B cell (primary cell): ENCODE measurements at regions not wholly inside any gene's neighbourhood (a gene's known extent, or its start where the extent isn't known, plus 50 kb on each side); places are given as distances from the start of the nearest gene placed in this dataset.

Source experiments
- ATAC-seq: fragments of 200-7000 bp; cut with Tn5 transposase; one replicate; pipeline ENCODE4 v1.10.0; 2021; ENCODE audit warnings: low read depth, mild to moderate bottlenecking, moderate number of reproducible peaks, moderate library complexity
- CTCF ChIA-PET: fragments of 350-600 bp; sonication (Branson Sonifier 250); formaldehyde crosslinking; loops from one replicate; lab custom pipeline; 2021; ENCODE audit warnings: antibody characterized with exemption, inconsistent platforms; lab: Charles Lee
- POLR2A ChIA-PET: fragments of 350-600 bp; sonication (Branson Sonifier 250); formaldehyde crosslinking; loops from one replicate; lab custom pipeline; 2021; ENCODE audit warnings: antibody characterized with exemption; lab: Charles Lee
- DNase-seq: peaks from one replicate; pipeline ENCODE4 v3.0.0; 2013
- H2AFZ ChIP-seq: 2 replicates; pipeline ENCODE4 v1.6.1; 2012; ENCODE audit warnings: mild to moderate bottlenecking, low read depth, low read length; ENCODE audit not compliant: insufficient read depth, poor library complexity, severe bottlenecking
- H3K27ac ChIP-seq, 2 donors: 1 replicate in 1 of 2; 2 replicates in 1 of 2; pipeline ENCODE4 v1.5.1; 2012 to 2013; ENCODE audit warnings: low read length in 2 of 2, mild to moderate bottlenecking in 2 of 2, moderate library complexity in 1 of 2
- H3K27me3 ChIP-seq, 4 experiments: fragments of 200-600 bp in 1 of 4; sonication (generic) in 1 of 4; replicated peaks in 1 of 4; 1 replicate in 2 of 4; 2 replicates in 2 of 4; pipeline versions ENCODE4 v1.6.1 to v1.7.0; 2013 to 2016; ENCODE audit warnings: low read length in 3 of 4, mild to moderate bottlenecking in 2 of 4, mixed read lengths in 1 of 4, moderate library complexity in 1 of 4; ENCODE audit not compliant: insufficient read depth in 4 of 4, control insufficient read depth in 3 of 4; ENCODE audit errors: control extremely low read depth in 1 of 4
- H3K36me3 ChIP-seq, 2 experiments: replicated peaks in 1 of 2; 1 replicate in 1 of 2; 2 replicates in 1 of 2; pipeline versions ENCODE4 v1.6.1 to v1.7.1; 2013; ENCODE audit warnings: low read length in 1 of 2; ENCODE audit not compliant: insufficient read depth in 2 of 2, control insufficient read depth in 1 of 2; ENCODE audit errors: control extremely low read depth in 1 of 2, extremely low read depth in 1 of 2
- H3K4me1 ChIP-seq, 2 donors: fragments of 200-600 bp in 1 of 2; sonication (generic) in 1 of 2; 1 replicate in 1 of 2; 2 replicates in 1 of 2; pipeline versions ENCODE4 v1.5.1 to v1.6.1; 2013 to 2017; ENCODE audit warnings: low read length in 2 of 2; ENCODE audit not compliant: control insufficient read depth in 2 of 2, insufficient read depth in 2 of 2
- H3K4me2 ChIP-seq: replicated peaks from 2 replicates; pipeline ENCODE3; 2012; ENCODE audit warnings: mild to moderate bottlenecking, low read depth, low read length; ENCODE audit not compliant: poor library complexity, severe bottlenecking
- H3K4me3 ChIP-seq, 5 experiments: fragments of 200-600 bp in 1 of 5; sonication (generic) in 1 of 5; 1 replicate in 3 of 5; 2 replicates in 2 of 5; pipeline versions ENCODE4 v1.5.1 to v1.7.0; 2011 to 2016; ENCODE audit warnings: low read length in 4 of 5, mild to moderate bottlenecking in 4 of 5, low read depth in 2 of 5, control low read depth in 1 of 5, moderate library complexity in 1 of 5; ENCODE audit not compliant: insufficient read depth in 1 of 5; ENCODE audit errors: control extremely low read depth in 1 of 5, extremely low read depth in 1 of 5
- H3K79me2 ChIP-seq: fragments of 200-600 bp; sonication (generic); one replicate; pipeline ENCODE4 v1.6.0; 2016; ENCODE audit warnings: low read length; ENCODE audit not compliant: control insufficient read depth, insufficient read depth
- H3K9ac ChIP-seq: fragments of 200-600 bp; sonication (generic); 2 replicates; pipeline ENCODE4 v1.6.1; 2017; ENCODE audit warnings: mild to moderate bottlenecking, low read length, moderate library complexity
- H3K9me3 ChIP-seq, 3 donors: one replicate each; pipeline versions ENCODE4 v1.6.1 to v1.7.1; 2013; ENCODE audit warnings: low read length in 2 of 3; ENCODE audit not compliant: control insufficient read depth in 2 of 3, insufficient read depth in 1 of 3; ENCODE audit errors: control extremely low read depth in 1 of 3
- H4K20me1 ChIP-seq: 2 replicates; pipeline ENCODE4 v1.6.0; 2012; ENCODE audit warnings: mild to moderate bottlenecking, low read length; ENCODE audit not compliant: insufficient read depth, control insufficient read depth, poor library complexity, severe bottlenecking
- H3K27ac Mint-ChIP-seq: one replicate; pipeline ENCODE4 v1.8.0; 2021; ENCODE audit warnings: mixed read lengths
- H3K27me3 Mint-ChIP-seq: one replicate; pipeline ENCODE4 v1.8.0; 2021; ENCODE audit warnings: mixed read lengths
- H3K4me1 Mint-ChIP-seq: one replicate; pipeline ENCODE4 v1.8.0; 2021; ENCODE audit warnings: mixed read lengths
- H3K4me3 Mint-ChIP-seq: one replicate; pipeline ENCODE4 v1.8.0; 2021; ENCODE audit warnings: mixed read lengths
- H3K9me3 Mint-ChIP-seq: one replicate; pipeline ENCODE4 v1.8.0; 2022; ENCODE audit warnings: mixed read lengths; ENCODE audit not compliant: insufficient read depth
- EZH2 ChIP-seq: IDR thresholded peaks from 2 replicates; pipeline ENCODE4 v1.6.1; 2012; ENCODE audit warnings: borderline replicate concordance, low read depth, mild to moderate bottlenecking, moderate library complexity, low read length; ENCODE audit not compliant: insufficient read depth, poor library complexity, severe bottlenecking
- WGBS: methylation state at CpG from one replicate; pipeline ENCODE4 v1.1.5; 2013; ENCODE audit warnings: missing lambda C conversion rate; ENCODE audit not compliant: insufficient coverage; 5-methylcytosine and 5-hydroxymethylcytosine counted together
- intact Hi-C: fragments of 100-400 bp; cut with micrococcal nuclease; formaldehyde crosslinking; loops from one replicate; pipeline ENCODE4 v1.10.0; 2022
- TF ChIP-seq, protein P1 (sequence below): fragments of 200-600 bp; IDR thresholded peaks from one replicate; pipeline ENCODE4 v1.8.0; 2022; ENCODE audit warnings: antibody characterized with exemption, mild to moderate bottlenecking

DNA sequence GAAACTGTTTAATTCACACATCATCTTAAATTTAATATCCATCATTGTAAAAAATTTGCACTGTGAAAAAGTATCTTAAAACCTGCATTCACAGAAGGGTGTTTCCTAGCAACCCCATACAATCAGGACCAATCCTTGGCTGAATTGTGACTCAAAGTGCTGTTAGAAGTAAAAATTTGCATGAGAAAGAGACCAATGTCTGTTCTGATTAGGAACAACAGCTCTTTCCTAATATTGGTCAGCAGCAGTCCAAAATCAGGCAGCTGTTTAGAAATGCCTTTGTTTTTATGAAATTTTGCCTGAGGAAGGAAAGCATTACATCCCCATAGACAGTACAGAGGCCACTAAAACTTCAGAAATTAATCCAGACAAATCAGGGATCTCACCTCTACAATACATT, 987.0 kb downstream of the HACE1 start:
- H4K20me1 ChIP-seq = no peaks in the 10 kb centered on the region
- no peak overlapping the region for H3K27ac ChIP-seq
- no peak for TF ChIP-seq EZH2
- TF ChIP-seq, protein P1, sequence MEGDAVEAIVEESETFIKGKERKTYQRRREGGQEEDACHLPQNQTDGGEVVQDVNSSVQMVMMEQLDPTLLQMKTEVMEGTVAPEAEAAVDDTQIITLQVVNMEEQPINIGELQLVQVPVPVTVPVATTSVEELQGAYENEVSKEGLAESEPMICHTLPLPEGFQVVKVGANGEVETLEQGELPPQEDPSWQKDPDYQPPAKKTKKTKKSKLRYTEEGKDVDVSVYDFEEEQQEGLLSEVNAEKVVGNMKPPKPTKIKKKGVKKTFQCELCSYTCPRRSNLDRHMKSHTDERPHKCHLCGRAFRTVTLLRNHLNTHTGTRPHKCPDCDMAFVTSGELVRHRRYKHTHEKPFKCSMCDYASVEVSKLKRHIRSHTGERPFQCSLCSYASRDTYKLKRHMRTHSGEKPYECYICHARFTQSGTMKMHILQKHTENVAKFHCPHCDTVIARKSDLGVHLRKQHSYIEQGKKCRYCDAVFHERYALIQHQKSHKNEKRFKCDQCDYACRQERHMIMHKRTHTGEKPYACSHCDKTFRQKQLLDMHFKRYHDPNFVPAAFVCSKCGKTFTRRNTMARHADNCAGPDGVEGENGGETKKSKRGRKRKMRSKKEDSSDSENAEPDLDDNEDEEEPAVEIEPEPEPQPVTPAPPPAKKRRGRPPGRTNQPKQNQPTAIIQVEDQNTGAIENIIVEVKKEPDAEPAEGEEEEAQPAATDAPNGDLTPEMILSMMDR = no peak
- Mint-ChIP-seq H3K4me3 (no peak overlapping the region), H3K27ac (no peak overlapping the region), H3K27me3 (no peaks in the 10 kb centered on the region), H3K4me1 (no peaks in the 10 kb centered on the region), H3K9me3 (peaks cover 6% of the 10 kb centered on the region)
- no peaks in the 10 kb centered on the region for H3K27me3 ChIP-seq
- no peaks in the 10 kb centered on the region for H3K79me2 ChIP-seq
- no peaks in the 10 kb centered on the region for H3K9me3 ChIP-seq
- ATAC-seq (no peak), DNase-seq (no peak)
- CTCF ChIA-PET = no interaction called here
- no peak overlapping the region for H3K9ac ChIP-seq
- H3K4me3 ChIP-seq = no peak overlapping the region
- no peaks in the 10 kb centered on the region for H3K4me1 ChIP-seq
- H3K4me2 ChIP-seq = no peak overlapping the region
- no peaks in the 10 kb centered on the region for H3K36me3 ChIP-seq
- POLR2A ChIA-PET = no interaction called here
- H2AFZ ChIP-seq = no peak overlapping the region
- intact Hi-C loops = no loop called here

- no peak overlapping the region for H3K4me2 ChIP-seq
- no peak overlapping the region for H3K4me3 ChIP-seq
- H3K9me3 ChIP-seq = no peaks in the 10 kb centered on the region
- Mint-ChIP-seq H3K9me3 (peaks cover 5% of the 10 kb centered on the region), H3K4me1 (no peaks in the 10 kb centered on the region), H3K4me3 (no peak overlapping the region), H3K27me3 (no peaks in the 10 kb centered on the region), H3K27ac (no peak overlapping the region)
- ChIA-PET POLR2A (no interaction called here), CTCF (no interaction called here)
- intact Hi-C loops = no loop called here
- no peaks in the 10 kb centered on the region for H3K79me2 ChIP-seq
- H2AFZ ChIP-seq = no peak overlapping the region
- TF ChIP-seq, protein P1 = no peak
- TF ChIP-seq EZH2 = no peak
- no peak overlapping the region for H3K9ac ChIP-seq
- no peak overlapping the region for H3K27ac ChIP-seq
- H3K27me3 ChIP-seq = no peaks in the 10 kb centered on the region
- no peaks in the 10 kb centered on the region for H4K20me1 ChIP-seq
- ATAC-seq = no peak
- H3K4me1 ChIP-seq = no peaks in the 10 kb centered on the region
- H3K36me3 ChIP-seq = no peaks in the 10 kb centered on the region
- no peak for DNase-seq
- no CpG with 5 or more reads among the region's 2 CpGs for WGBS
Measured at GRCh38 chr6:103872233-103872632, 987.5 kb downstream of the HACE1 start.
